ENCODE measurements at regions not wholly inside any gene's neighbourhood (a gene's known extent, or its start where the extent isn't known, plus 50 kb on each side); places are given as distances from the start of the nearest gene placed in this dataset.

DNA sequence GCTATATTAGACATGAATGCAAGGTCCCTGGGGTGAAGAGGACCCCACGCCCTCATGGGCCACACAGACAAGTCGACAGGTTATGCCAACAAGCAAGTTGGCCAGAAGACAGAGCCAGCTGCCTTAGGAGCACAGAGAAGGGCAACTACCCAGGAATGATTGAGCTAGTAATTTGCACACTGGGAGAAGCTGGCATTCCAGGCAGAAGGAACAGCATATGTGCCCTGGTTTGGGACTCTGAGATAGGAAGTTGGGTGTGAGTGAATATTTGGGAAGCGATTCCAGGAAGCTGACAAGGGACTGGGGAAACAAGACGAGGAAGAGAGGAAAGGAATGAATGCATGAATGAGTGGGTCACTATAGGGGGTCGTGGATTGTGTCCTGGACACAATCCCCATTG is 203.7 kb upstream of the CDH5 start:
- Histone ChIP-seq H3K4me3 (replicated peaks; ENCODE audit: insufficient read depth, low read length) (no peak overlapping the region), H3K27ac (replicated peaks) (no peak overlapping the region)
- TF ChIP-seq, protein P1, sequence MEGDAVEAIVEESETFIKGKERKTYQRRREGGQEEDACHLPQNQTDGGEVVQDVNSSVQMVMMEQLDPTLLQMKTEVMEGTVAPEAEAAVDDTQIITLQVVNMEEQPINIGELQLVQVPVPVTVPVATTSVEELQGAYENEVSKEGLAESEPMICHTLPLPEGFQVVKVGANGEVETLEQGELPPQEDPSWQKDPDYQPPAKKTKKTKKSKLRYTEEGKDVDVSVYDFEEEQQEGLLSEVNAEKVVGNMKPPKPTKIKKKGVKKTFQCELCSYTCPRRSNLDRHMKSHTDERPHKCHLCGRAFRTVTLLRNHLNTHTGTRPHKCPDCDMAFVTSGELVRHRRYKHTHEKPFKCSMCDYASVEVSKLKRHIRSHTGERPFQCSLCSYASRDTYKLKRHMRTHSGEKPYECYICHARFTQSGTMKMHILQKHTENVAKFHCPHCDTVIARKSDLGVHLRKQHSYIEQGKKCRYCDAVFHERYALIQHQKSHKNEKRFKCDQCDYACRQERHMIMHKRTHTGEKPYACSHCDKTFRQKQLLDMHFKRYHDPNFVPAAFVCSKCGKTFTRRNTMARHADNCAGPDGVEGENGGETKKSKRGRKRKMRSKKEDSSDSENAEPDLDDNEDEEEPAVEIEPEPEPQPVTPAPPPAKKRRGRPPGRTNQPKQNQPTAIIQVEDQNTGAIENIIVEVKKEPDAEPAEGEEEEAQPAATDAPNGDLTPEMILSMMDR (IDR thresholded peaks at IDR 0.05; ENCODE audit: insufficient read depth, low read length) = no peak
- no peak for TF ChIP-seq GABPA (IDR thresholded peaks at IDR 0.05; ENCODE audit: low read depth)

DNA sequence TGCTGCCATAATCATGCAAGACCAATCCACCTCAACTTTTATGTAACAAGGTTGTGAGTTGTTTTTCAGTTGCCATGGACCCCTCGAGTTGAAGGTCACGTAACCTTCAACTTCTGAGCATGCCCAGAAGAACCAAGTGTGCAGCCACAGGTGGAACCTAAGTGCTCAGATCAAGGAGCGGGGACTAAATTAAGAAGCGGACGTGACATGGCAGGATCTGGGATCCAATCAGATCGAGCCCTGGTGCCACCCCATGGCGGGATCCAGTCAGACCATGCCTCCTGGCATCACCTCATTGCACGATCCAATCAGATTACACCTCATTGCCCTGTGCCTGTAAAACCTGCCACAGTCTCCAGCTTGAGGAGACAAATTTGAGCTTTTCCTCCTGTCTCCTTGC is 204.5 kb upstream of the CDH5 start:
- TF ChIP-seq, protein P1 (IDR thresholded peaks at IDR 0.05; ENCODE audit: insufficient read depth, low read length) = no peak
- no peak for TF ChIP-seq GABPA (IDR thresholded peaks at IDR 0.05; ENCODE audit: low read depth)
- TF ChIP-seq POLR2AphosphoS5 (IDR thresholded peaks at IDR 0.05; ENCODE audit: low read depth) = no peak
- TF ChIP-seq, protein P2, sequence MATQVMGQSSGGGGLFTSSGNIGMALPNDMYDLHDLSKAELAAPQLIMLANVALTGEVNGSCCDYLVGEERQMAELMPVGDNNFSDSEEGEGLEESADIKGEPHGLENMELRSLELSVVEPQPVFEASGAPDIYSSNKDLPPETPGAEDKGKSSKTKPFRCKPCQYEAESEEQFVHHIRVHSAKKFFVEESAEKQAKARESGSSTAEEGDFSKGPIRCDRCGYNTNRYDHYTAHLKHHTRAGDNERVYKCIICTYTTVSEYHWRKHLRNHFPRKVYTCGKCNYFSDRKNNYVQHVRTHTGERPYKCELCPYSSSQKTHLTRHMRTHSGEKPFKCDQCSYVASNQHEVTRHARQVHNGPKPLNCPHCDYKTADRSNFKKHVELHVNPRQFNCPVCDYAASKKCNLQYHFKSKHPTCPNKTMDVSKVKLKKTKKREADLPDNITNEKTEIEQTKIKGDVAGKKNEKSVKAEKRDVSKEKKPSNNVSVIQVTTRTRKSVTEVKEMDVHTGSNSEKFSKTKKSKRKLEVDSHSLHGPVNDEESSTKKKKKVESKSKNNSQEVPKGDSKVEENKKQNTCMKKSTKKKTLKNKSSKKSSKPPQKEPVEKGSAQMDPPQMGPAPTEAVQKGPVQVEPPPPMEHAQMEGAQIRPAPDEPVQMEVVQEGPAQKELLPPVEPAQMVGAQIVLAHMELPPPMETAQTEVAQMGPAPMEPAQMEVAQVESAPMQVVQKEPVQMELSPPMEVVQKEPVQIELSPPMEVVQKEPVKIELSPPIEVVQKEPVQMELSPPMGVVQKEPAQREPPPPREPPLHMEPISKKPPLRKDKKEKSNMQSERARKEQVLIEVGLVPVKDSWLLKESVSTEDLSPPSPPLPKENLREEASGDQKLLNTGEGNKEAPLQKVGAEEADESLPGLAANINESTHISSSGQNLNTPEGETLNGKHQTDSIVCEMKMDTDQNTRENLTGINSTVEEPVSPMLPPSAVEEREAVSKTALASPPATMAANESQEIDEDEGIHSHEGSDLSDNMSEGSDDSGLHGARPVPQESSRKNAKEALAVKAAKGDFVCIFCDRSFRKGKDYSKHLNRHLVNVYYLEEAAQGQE (IDR thresholded peaks at IDR 0.05; ENCODE audit: insufficient replicate concordance, low read depth) = no peak
- TF ChIP-seq SPI1 (IDR thresholded peaks at IDR 0.05; ENCODE audit: borderline replicate concordance, low read depth) = no peak
- no peak overlapping the region for H3K27ac ChIP-seq (replicated peaks)
- no peak for DNase-seq (ENCODE audit: low read depth in 1 of 2, low spot score in 1 of 2)
- no peaks in the 10 kb centered on the region for H3K27me3 ChIP-seq (ENCODE audit: insufficient read depth, poor library complexity, severe bottlenecking)
- no peak overlapping the region for H3K4me3 ChIP-seq (replicated peaks; ENCODE audit: insufficient read depth, low read length)

More for the DNA sequence above, 203.7 kb upstream of the CDH5 start:
- H3K27me3 ChIP-seq (ENCODE audit: insufficient read depth, poor library complexity, severe bottlenecking) = no peaks in the 10 kb centered on the region
- no peak for DNase-seq (ENCODE audit: low read depth in 1 of 2, low spot score in 1 of 2)

DNA sequence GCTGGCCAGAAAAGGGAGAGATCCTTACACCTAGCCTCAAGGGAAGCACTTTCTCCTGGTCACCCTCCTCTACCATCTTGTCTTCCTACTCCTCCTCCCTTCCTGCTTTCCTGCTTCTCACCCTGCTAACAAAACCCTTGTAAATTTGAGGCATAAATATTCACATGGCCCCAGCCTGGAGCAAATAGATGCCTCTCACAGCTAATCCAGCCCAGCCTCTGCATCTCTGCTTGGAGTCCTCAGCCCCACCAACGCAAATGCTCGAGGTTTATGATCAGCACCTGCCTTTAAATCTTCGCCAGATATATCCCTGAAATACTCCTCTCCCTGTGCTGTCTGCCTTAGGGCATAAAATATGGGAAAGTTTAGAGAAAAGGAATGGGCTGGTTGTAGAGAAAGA is 205.2 kb upstream of the CDH5 start:
- Histone ChIP-seq H3K4me3 (replicated peaks; ENCODE audit: insufficient read depth, low read length) (no peak overlapping the region), H3K27ac (replicated peaks) (no peak overlapping the region), H3K27me3 (ENCODE audit: insufficient read depth, poor library complexity, severe bottlenecking) (no peaks in the 10 kb centered on the region)
- no peak for DNase-seq (ENCODE audit: low read depth in 1 of 2, low spot score in 1 of 2)
- TF ChIP-seq, protein P1 (IDR thresholded peaks at IDR 0.05; ENCODE audit: insufficient read depth, low read length) = no peak
- no peak for TF ChIP-seq POLR2AphosphoS5 (IDR thresholded peaks at IDR 0.05; ENCODE audit: low read depth)
- TF ChIP-seq, protein P2 (IDR thresholded peaks at IDR 0.05; ENCODE audit: insufficient replicate concordance, low read depth) = no peak
- no peak for TF ChIP-seq GABPA (IDR thresholded peaks at IDR 0.05; ENCODE audit: low read depth)
- no peak for TF ChIP-seq SPI1 (IDR thresholded peaks at IDR 0.05; ENCODE audit: borderline replicate concordance, low read depth)

DNA sequence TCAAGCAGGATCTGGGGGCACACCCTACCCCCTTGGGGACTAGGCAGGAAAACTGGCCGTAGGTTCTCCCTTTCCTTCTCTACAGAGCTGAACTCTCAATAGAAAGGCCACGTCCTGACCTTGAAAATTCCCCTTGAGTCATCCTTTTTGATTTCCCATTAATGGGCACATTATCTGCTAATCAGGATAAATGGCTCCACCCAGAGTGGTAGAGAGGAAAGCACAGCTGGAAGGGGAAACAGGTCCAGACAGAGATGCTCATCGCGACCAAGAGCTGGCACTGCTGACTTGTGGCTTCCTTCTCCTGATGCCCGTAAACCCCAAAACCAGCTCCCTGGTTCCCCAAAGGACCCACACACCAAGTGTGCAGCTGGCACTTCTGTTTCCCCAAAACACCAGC is 206.5 kb upstream of the CDH5 start:
- Histone ChIP-seq H3K4me3 (replicated peaks; ENCODE audit: insufficient read depth, low read length) (no peak overlapping the region), H3K27me3 (ENCODE audit: insufficient read depth, poor library complexity, severe bottlenecking) (no peaks in the 10 kb centered on the region)
- TF ChIP-seq, protein P2 (IDR thresholded peaks at IDR 0.05; ENCODE audit: insufficient replicate concordance, low read depth) = no peak
- TF ChIP-seq POLR2AphosphoS5 (IDR thresholded peaks at IDR 0.05; ENCODE audit: low read depth) = no peak
- TF ChIP-seq, protein P1 (IDR thresholded peaks at IDR 0.05; ENCODE audit: insufficient read depth, low read length) = no peak
- no peak for TF ChIP-seq GABPA (IDR thresholded peaks at IDR 0.05; ENCODE audit: low read depth)
- TF ChIP-seq SPI1 (IDR thresholded peaks at IDR 0.05; ENCODE audit: borderline replicate concordance, low read depth) = no peak

More for the DNA sequence above, 206.5 kb upstream of the CDH5 start:
- no peak for DNase-seq (ENCODE audit: low read depth in 1 of 2, low spot score in 1 of 2)
- no peak overlapping the region for H3K27ac ChIP-seq (replicated peaks)
